SJSA1 (cell line): ENCODE measurements at regions not wholly inside any gene's neighbourhood (a gene's known extent, or its start where the extent isn't known, plus 50 kb on each side); places are given as distances from the start of the nearest gene placed in this dataset.

ENCODE experiments used
- DNase-seq, 2 experiments: peaks; one replicate each; pipeline ENCODE4 v3.0.0-alpha.2; 2015 to 2020; ENCODE audit warnings: low spot score in 2 of 2, low read depth in 1 of 2
- H3K27ac ChIP-seq: fragments of 250-450 bp; sonication (Bioruptor Pico); 2 replicates; pipeline ENCODE4 v1.5.1; 2020; ENCODE audit warnings: mild to moderate bottlenecking, moderate library complexity
- H3K27me3 ChIP-seq: fragments of 250-450 bp; sonication (Bioruptor Pico); replicated peaks from 2 replicates; pipeline ENCODE4 v1.5.1; 2020; ENCODE audit warnings: mild to moderate bottlenecking, moderate library complexity
- H3K36me3 ChIP-seq: fragments of 250-450 bp; sonication (Bioruptor Pico); 2 replicates; pipeline ENCODE4 v1.5.1; 2020; ENCODE audit warnings: mild to moderate bottlenecking
- H3K4me1 ChIP-seq: fragments of 250-450 bp; sonication (Bioruptor Pico); replicated peaks from 2 replicates; pipeline ENCODE4 v1.6.1; 2021; ENCODE audit warnings: mild to moderate bottlenecking
- H3K4me3 ChIP-seq: fragments of 250-450 bp; sonication (Bioruptor Pico); 2 replicates; pipeline ENCODE4 v1.5.1; 2020; ENCODE audit warnings: mild to moderate bottlenecking
- H3K9me3 ChIP-seq: fragments of 250-450 bp; sonication (Bioruptor Pico); replicated peaks from 2 replicates; pipeline ENCODE4 v1.5.1; 2020; ENCODE audit warnings: mild to moderate bottlenecking

GRCh38 chr13:34103854-34104253 is 285.9 kb downstream of the RFC3 start:
- no peak for DNase-seq
- H3K9me3 ChIP-seq = no peaks in the 10 kb centered on the region
- no peaks in the 10 kb centered on the region for H3K36me3 ChIP-seq

DNA sequence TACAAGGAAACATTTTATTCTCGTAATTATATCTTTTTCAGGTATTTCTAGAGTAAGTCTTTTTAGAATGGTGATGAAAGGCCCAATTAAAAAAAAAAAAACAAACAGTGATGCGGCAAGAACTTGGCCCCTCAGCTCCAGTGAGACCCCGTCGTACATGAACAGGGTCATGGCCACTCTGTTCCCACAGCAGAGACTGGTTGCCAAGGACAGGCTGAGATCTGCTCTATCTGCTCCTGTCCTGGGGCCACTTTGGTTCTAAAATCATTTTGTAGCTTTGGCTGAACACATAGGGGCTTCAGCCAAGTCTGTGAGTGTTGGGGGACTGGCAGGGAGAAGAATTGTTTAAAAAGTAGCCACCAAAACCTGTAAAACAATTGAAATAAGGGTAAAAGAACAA is 286.9 kb downstream of the RFC3 start:
- Histone ChIP-seq H3K36me3 (no peaks in the 10 kb centered on the region), H3K27ac (no peak overlapping the region), H3K9me3 (no peaks in the 10 kb centered on the region), H3K27me3 (no peaks in the 10 kb centered on the region), H3K4me1 (no peaks in the 10 kb centered on the region), H3K4me3 (no peak overlapping the region)
- DNase-seq = no peak

More at GRCh38 chr13:34103854-34104253, 285.9 kb downstream of the RFC3 start:
- Histone ChIP-seq H3K4me1 (no peaks in the 10 kb centered on the region), H3K27ac (no peak overlapping the region), H3K4me3 (no peak overlapping the region), H3K27me3 (no peaks in the 10 kb centered on the region)

GRCh38 chr13:34107806-34108205 is 289.9 kb downstream of the RFC3 start:
- H3K36me3 ChIP-seq = no peaks in the 10 kb centered on the region
- H3K4me1 ChIP-seq = no peaks in the 10 kb centered on the region
- H3K9me3 ChIP-seq = no peaks in the 10 kb centered on the region
- H3K4me3 ChIP-seq = no peak overlapping the region
- DNase-seq = no peak
- H3K27me3 ChIP-seq = no peaks in the 10 kb centered on the region
- H3K27ac ChIP-seq = no peak overlapping the region

DNA sequence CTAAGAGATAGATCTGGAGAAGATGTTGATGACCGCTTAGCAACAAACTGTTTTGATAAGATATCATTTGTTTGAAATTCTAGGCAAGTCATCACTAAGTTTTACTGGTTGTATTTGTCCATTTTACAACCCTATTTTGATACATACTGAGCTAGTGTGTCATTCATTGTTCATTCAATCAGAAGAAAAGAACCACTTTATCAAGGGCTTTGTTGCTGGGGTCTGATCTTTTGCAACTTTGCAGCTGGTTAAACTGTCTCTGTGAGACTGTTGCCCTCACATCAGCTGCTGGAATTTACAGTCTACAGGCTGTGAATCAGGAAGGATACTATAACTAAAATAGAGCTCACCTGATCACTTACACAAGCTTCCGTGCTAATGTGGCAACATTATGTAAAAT is 290.5 kb downstream of the RFC3 start:
- no peaks in the 10 kb centered on the region for H3K27me3 ChIP-seq

GRCh38 chr13:34114581-34114980 is 296.6 kb downstream of the RFC3 start:
- no peak for DNase-seq
- Histone ChIP-seq H3K4me1 (no peaks in the 10 kb centered on the region; the same call in 1 of the 2 replicates), H3K36me3 (no peaks in the 10 kb centered on the region), H3K4me3 (no peak overlapping the region), H3K27ac (no peak overlapping the region), H3K27me3 (no peaks in the 10 kb centered on the region), H3K9me3 (no peaks in the 10 kb centered on the region)

More for the DNA sequence above, 290.5 kb downstream of the RFC3 start:
- no peak for DNase-seq
- no peaks in the 10 kb centered on the region for H3K4me1 ChIP-seq
- H3K4me3 ChIP-seq = no peak overlapping the region
- no peaks in the 10 kb centered on the region for H3K36me3 ChIP-seq
- no peak overlapping the region for H3K27ac ChIP-seq
- no peaks in the 10 kb centered on the region for H3K9me3 ChIP-seq

GRCh38 chr13:34116651-34117050 is 298.7 kb downstream of the RFC3 start:
- Histone ChIP-seq H3K27ac (no peak overlapping the region), H3K36me3 (no peaks in the 10 kb centered on the region), H3K9me3 (no peaks in the 10 kb centered on the region), H3K27me3 (no peaks in the 10 kb centered on the region), H3K4me1 (no peaks in the 10 kb centered on the region; the same call in 1 of the 2 replicates), H3K4me3 (no peak overlapping the region)
- no peak for DNase-seq

GRCh38 chr13:34124666-34125306 is 306.8 kb downstream of the RFC3 start:
- Histone ChIP-seq H3K9me3 (no peaks in the 10 kb centered on the region), H3K4me3 (no peak overlapping the region), H3K27me3 (no peaks in the 10 kb centered on the region), H3K27ac (no peak overlapping the region), H3K36me3 (no peaks in the 10 kb centered on the region), H3K4me1 (no peaks in the 10 kb centered on the region)
- DNase-seq = no peak

- Histone ChIP-seq H3K36me3 (no peaks in the 10 kb centered on the region), H3K4me1 (no peaks in the 10 kb centered on the region), H3K27me3 (no peaks in the 10 kb centered on the region), H3K9me3 (no peaks in the 10 kb centered on the region), H3K27ac (no peak overlapping the region), H3K4me3 (no peak overlapping the region)
- DNase-seq = no peak
Observed at GRCh38 chr13:34127523-34127922, 309.6 kb downstream of the RFC3 start.

DNA sequence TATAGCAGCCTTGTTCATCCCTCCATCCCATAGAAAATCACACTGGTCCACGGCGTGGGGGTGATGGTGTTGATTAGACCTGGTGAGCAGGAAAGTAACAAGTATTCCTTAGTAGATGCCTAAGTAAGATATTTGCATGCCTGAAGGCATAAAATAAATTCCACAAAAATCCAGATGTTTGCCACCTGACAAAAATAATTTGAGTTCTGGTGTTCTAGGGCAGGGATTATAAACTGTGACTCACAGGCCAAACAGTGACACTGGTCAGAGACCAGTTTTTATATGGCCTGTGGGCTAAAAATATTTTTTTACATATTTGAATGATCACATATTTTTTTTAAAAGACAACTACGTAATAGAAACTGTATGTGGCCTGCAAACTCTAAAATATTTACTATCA is 310.7 kb downstream of the RFC3 start:
- no peaks in the 10 kb centered on the region for H3K27me3 ChIP-seq
- H3K36me3 ChIP-seq = no peaks in the 10 kb centered on the region
- no peak for DNase-seq
- no peaks in the 10 kb centered on the region for H3K4me1 ChIP-seq
- H3K27ac ChIP-seq = no peak overlapping the region
- H3K9me3 ChIP-seq = no peaks in the 10 kb centered on the region
- H3K4me3 ChIP-seq = no peak overlapping the region

GRCh38 chr13:34129436-34129835 is 311.5 kb downstream of the RFC3 start:
- no peak for DNase-seq
- Histone ChIP-seq H3K27me3 (no peaks in the 10 kb centered on the region), H3K27ac (no peak overlapping the region), H3K9me3 (no peaks in the 10 kb centered on the region), H3K36me3 (no peaks in the 10 kb centered on the region), H3K4me1 (no peaks in the 10 kb centered on the region), H3K4me3 (no peak overlapping the region)

DNA sequence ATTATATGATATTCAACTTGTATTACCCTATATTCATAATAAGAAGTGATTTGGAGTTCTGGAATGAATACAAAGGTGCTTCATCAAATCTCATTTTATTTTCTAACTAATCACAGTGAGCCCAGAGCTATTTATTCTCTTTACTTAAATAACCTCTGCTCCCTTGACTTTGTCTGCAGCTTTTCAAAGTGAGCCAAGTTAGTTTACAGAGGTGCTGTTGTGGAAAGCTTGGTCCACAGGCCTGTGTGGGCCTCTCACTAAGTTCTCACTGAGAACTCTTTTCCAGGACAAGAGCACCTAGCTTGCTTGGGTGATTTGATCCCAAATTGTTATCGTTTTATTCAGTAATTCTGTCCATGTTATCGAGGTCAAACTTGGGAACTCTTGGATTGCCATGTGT is 319.3 kb downstream of the RFC3 start:
- no peaks in the 10 kb centered on the region for H3K4me1 ChIP-seq

DNA sequence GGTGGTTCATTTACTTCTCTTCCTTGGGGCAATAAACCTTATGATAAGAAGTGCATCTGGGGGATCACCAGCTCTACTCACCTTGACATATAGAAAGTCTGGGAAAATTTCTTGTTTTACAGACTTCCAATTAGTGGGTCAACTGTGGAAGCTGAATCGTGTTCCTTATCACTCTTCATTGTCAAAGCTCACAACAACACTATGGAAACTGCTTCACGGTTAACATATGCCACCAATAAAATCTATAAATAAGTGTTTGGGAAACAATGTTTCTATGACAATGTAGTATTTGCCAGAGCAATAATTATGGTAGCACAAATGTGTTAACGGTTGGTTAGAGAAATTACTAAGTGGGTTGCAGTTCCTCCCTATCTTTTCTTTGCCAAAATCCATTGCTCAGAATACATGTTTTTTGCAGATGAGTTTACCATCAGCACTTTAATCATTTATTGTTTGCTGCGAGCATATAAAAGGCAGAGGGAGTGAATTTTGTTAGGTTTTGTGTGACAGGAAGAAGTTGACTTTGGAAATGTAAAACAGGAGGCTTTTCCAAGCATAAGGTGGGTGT is 321.8 kb downstream of the RFC3 start:
- DNase-seq = no peak
- no peaks in the 10 kb centered on the region for H3K9me3 ChIP-seq
- no peak overlapping the region for H3K27ac ChIP-seq
- no peaks in the 10 kb centered on the region for H3K27me3 ChIP-seq
- no peak overlapping the region for H3K4me3 ChIP-seq
- H3K36me3 ChIP-seq = no peaks in the 10 kb centered on the region
- no peaks in the 10 kb centered on the region for H3K4me1 ChIP-seq

More for the DNA sequence above, 319.3 kb downstream of the RFC3 start:
- Histone ChIP-seq H3K4me3 (no peak overlapping the region), H3K27me3 (no peaks in the 10 kb centered on the region), H3K27ac (no peak overlapping the region), H3K9me3 (no peaks in the 10 kb centered on the region), H3K36me3 (no peaks in the 10 kb centered on the region)
- no peak for DNase-seq

DNA sequence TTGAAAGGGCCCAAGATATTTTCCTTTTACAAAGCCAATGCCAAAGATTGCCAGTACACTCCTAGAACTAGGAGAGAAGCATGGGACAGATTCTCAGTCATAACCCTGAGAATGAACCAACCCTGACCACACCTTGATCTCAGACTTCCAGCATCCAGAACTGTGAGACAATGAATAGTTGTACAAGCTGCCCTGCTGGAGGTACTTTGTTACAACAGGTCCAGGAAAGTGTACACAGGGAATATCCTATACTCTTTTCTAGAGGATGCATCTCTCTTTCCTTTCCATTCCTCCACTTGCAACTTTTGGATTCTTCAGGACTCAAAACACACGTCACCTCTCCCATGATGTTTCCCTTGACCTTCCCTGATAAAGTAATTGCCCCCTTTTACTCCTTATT is 325.7 kb downstream of the RFC3 start:
- no peak for DNase-seq
- Histone ChIP-seq H3K27me3 (no peaks in the 10 kb centered on the region), H3K4me3 (no peak overlapping the region), H3K9me3 (no peaks in the 10 kb centered on the region), H3K4me1 (no peaks in the 10 kb centered on the region), H3K36me3 (no peaks in the 10 kb centered on the region), H3K27ac (no peak overlapping the region)

DNA sequence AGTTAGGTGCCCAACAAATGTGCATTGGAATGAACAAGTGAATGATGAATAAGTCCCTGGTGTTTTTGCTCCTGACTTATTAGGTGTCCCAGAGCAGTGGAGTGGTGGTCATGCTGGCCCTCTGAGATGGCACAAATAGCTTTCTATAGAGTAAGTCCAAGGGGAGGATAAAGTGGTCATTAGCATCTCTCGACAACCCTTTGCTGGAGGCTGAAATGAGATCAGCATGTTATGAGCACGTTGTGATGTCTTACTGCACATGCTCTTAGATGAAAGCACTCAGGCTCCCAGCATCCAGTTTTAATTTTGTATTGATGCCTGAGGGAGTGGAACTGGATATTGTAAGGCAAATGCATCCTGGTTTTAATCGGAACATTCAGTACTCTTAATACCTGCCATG is 326.2 kb downstream of the RFC3 start:
- Histone ChIP-seq H3K4me1 (no peaks in the 10 kb centered on the region), H3K27me3 (no peaks in the 10 kb centered on the region), H3K9me3 (no peaks in the 10 kb centered on the region), H3K36me3 (no peaks in the 10 kb centered on the region), H3K4me3 (no peak overlapping the region), H3K27ac (no peak overlapping the region)
- no peak for DNase-seq

DNA sequence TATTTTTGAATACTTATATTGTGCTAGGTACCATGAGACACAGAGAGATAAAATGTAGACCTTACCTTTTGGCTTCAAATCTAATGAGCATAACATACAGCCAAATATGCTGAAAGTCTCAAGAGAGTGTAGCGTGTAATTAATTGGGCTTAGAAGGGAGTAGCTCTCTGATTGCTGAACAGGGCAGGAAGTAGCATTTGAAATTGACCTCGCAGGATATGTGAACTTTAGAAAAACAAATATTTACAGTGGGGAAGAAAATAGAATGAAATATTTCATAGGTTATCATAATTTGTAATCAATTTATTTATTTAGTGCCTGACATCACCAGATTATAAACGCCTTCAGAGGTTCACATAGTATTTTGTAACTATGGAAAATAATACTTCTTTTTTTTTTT is 327.1 kb downstream of the RFC3 start:
- Histone ChIP-seq H3K36me3 (no peaks in the 10 kb centered on the region), H3K9me3 (no peaks in the 10 kb centered on the region), H3K27ac (no peak overlapping the region), H3K4me1 (no peaks in the 10 kb centered on the region), H3K27me3 (no peaks in the 10 kb centered on the region), H3K4me3 (no peak overlapping the region)
- no peak for DNase-seq
